Endodermal cell (in vitro differentiated cells): ENCODE measurements at regions not wholly inside any gene's neighbourhood (a gene's known extent, or its start where the extent isn't known, plus 50 kb on each side); places are given as distances from the start of the nearest gene placed in this dataset.

Source experiments
- DNase-seq: peaks from one replicate; pipeline ENCODE4 v3.0.0-alpha.2; 2017
- H3K27ac ChIP-seq: 2 replicates; pipeline ENCODE4 v1.5.1; 2013; ENCODE audit warnings: mild to moderate bottlenecking, low read depth, low read length, moderate library complexity
- H3K27me3 ChIP-seq: 2 replicates; pipeline ENCODE4 v1.6.1; 2013; ENCODE audit warnings: mild to moderate bottlenecking, low read length, moderate library complexity; ENCODE audit not compliant: insufficient read depth, control insufficient read depth, poor library complexity, severe bottlenecking
- H3K36me3 ChIP-seq: 2 replicates; pipeline ENCODE4 v1.7.0; 2013; ENCODE audit warnings: mild to moderate bottlenecking, low read length, moderate library complexity; ENCODE audit not compliant: control insufficient read depth, insufficient read depth
- H3K4me1 ChIP-seq: one replicate; pipeline ENCODE4 v1.7.0; 2013; ENCODE audit warnings: low read length; ENCODE audit not compliant: control insufficient read depth, insufficient read depth
- H3K4me3 ChIP-seq: 2 replicates; pipeline ENCODE4 v1.5.1; 2013; ENCODE audit warnings: mild to moderate bottlenecking, low read length, moderate library complexity
- H3K9ac ChIP-seq: 2 replicates; pipeline ENCODE4 v1.6.1; 2013; ENCODE audit warnings: mild to moderate bottlenecking, low read length, moderate library complexity; ENCODE audit not compliant: poor library complexity, severe bottlenecking; ENCODE audit errors: extremely low read depth
- H3K9me3 ChIP-seq: 2 replicates; pipeline ENCODE4 v1.6.1; 2013; ENCODE audit warnings: mild to moderate bottlenecking, low read length, moderate library complexity; ENCODE audit not compliant: control insufficient read depth
- H3K27ac Mint-ChIP-seq: 2 replicates; pipeline ENCODE4 v1.8.0; 2020; ENCODE audit warnings: mixed read lengths
- H3K27me3 Mint-ChIP-seq: 2 replicates; pipeline ENCODE4 v1.8.0; 2021; ENCODE audit warnings: mild to moderate bottlenecking, mixed read lengths; ENCODE audit not compliant: insufficient read depth
- H3K36me3 Mint-ChIP-seq: 2 replicates; pipeline ENCODE4 v1.8.0; 2020; ENCODE audit warnings: low read depth, mixed read lengths
- H3K4me1 Mint-ChIP-seq: 2 replicates; pipeline ENCODE4 v1.8.0; 2020; ENCODE audit warnings: mixed read lengths
- H3K4me3 Mint-ChIP-seq: 2 replicates; pipeline ENCODE4 v1.8.0; 2020; ENCODE audit warnings: mild to moderate bottlenecking, moderate library complexity, mixed read lengths
- H3K9me3 Mint-ChIP-seq: 2 replicates; pipeline ENCODE4 v1.8.0; 2020; ENCODE audit warnings: mild to moderate bottlenecking, mixed read lengths
- WGBS, 2 experiments: methylation state at CpG; one replicate each; pipeline versions ENCODE4 v1.1.5 to v1.1.7; 2013; ENCODE audit warnings: missing lambda C conversion rate in 2 of 2, mixed read lengths in 1 of 2; ENCODE audit not compliant: insufficient coverage in 1 of 2, insufficient read length in 1 of 2; 5-methylcytosine and 5-hydroxymethylcytosine counted together
- TF ChIP-seq, protein P1 (sequence below): fragments of 200-600 bp; sonication (generic); conservative IDR thresholded peaks from 2 replicates; pipeline ENCODE4 v1.5.0; 2021; ENCODE audit warnings: antibody characterized with exemption, mild to moderate bottlenecking

DNA sequence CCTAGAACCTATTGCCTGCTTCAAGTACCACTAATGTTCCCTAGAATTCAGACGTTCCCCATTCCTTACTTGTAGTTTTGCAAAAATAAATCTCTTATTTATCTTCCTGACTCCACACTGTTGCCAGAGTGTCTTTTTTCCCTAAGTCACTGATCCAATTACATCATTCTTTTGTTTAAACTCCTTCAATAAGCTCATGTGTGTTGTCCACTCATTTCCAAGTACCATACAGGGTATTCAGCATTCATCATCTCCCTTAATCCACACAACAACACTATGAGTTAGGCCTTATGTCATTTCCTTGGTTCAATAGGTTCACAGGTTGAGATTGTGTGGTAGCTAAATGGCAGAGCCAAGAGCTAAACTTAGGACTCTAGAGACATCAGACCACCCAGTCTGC, 119.9 kb upstream of the RHOBTB1 start:
- Histone ChIP-seq H3K9ac (no peak overlapping the region), H3K4me1 (no peaks in the 10 kb centered on the region), H3K27me3 (no peaks in the 10 kb centered on the region), H3K9me3 (no peaks in the 10 kb centered on the region), H3K36me3 (no peaks in the 10 kb centered on the region), H3K27ac (no peak overlapping the region), H3K4me3 (no peak overlapping the region)
- TF ChIP-seq, protein P1, sequence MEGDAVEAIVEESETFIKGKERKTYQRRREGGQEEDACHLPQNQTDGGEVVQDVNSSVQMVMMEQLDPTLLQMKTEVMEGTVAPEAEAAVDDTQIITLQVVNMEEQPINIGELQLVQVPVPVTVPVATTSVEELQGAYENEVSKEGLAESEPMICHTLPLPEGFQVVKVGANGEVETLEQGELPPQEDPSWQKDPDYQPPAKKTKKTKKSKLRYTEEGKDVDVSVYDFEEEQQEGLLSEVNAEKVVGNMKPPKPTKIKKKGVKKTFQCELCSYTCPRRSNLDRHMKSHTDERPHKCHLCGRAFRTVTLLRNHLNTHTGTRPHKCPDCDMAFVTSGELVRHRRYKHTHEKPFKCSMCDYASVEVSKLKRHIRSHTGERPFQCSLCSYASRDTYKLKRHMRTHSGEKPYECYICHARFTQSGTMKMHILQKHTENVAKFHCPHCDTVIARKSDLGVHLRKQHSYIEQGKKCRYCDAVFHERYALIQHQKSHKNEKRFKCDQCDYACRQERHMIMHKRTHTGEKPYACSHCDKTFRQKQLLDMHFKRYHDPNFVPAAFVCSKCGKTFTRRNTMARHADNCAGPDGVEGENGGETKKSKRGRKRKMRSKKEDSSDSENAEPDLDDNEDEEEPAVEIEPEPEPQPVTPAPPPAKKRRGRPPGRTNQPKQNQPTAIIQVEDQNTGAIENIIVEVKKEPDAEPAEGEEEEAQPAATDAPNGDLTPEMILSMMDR = no peak
- 81 to 86% methylated on average over 1 of the region's 1 CpG for WGBS, 2 experiments
- Mint-ChIP-seq H3K27ac (no peak overlapping the region), H3K36me3 (no peaks in the 10 kb centered on the region), H3K4me1 (peaks cover 4% of the 10 kb centered on the region), H3K27me3 (no peaks in the 10 kb centered on the region), H3K4me3 (no peak overlapping the region), H3K9me3 (no peaks in the 10 kb centered on the region)
- DNase-seq = no peak

DNA sequence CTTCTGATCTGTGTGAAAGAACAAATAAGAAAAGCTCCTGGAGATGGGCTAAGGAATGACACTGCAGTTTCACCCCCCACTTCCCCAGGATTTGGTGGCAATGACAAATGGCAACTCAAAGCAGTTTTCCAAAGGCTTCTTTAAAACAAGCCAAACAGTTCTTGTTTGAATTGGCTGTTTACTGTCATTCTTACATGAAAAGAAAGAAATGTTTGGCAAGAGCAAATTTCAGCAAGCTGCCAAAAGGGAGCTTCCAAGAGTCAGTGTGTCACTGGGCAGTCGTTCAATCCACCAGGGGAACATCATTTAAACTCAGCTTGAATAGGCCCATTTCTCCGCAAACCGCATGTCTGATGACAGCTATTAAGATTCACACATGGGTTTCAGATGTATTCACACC, 119.0 kb upstream of the RHOBTB1 start:
- Histone ChIP-seq H3K4me3 (no peak overlapping the region), H3K27me3 (no peaks in the 10 kb centered on the region), H3K9ac (no peak overlapping the region), H3K9me3 (no peaks in the 10 kb centered on the region), H3K27ac (no peak overlapping the region), H3K4me1 (no peaks in the 10 kb centered on the region), H3K36me3 (no peaks in the 10 kb centered on the region)
- Mint-ChIP-seq H3K27ac (no peak overlapping the region), H3K36me3 (no peaks in the 10 kb centered on the region), H3K27me3 (no peaks in the 10 kb centered on the region), H3K9me3 (no peaks in the 10 kb centered on the region), H3K4me1 (peaks cover 4% of the 10 kb centered on the region), H3K4me3 (no peak overlapping the region)
- DNase-seq = no peak
- 89 to 92% methylated on average over 3 of the region's 3 CpGs for WGBS, 2 experiments
- TF ChIP-seq, protein P1 = no peak

DNA sequence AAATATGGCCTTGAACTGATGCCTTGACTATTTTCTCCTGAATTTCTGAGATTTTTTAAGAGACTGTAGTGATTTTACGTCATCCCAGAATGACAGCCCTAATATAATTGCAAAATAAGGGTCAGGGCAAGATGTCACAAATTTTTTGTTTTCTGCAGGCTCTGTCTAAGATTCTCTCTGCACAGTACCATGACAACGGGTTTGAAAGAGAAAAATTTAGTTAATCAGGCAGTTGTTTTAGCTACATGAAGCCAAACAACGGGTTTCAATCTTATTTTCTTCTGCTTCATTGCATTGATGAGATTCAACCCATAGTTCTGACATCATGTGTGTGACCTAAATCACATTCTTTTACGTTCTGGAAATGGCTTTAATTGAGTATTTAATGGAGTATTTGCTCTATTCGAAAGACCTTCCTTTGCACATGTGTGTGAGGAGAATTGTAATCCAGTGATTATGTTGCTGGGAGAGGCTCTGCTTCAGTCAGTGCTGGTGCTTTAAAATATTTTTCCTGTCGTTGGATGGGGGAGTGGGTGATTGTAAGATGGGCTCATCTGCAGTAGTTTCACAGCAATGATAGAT, 118.0 kb upstream of the RHOBTB1 start:
- Histone ChIP-seq H3K4me3 (no peak overlapping the region), H3K4me1 (no peaks in the 10 kb centered on the region), H3K27ac (no peak overlapping the region), H3K9ac (no peak overlapping the region), H3K36me3 (no peaks in the 10 kb centered on the region), H3K27me3 (no peaks in the 10 kb centered on the region), H3K9me3 (no peaks in the 10 kb centered on the region)
- DNase-seq = no peak
- Mint-ChIP-seq H3K4me3 (no peak overlapping the region), H3K27me3 (no peaks in the 10 kb centered on the region), H3K36me3 (no peaks in the 10 kb centered on the region), H3K27ac (no peak overlapping the region), H3K4me1 (peaks cover 4% of the 10 kb centered on the region), H3K9me3 (no peaks in the 10 kb centered on the region)
- WGBS, 2 experiments = 90 to 92% methylated on average over 5 to 6 of the region's 6 CpGs
- TF ChIP-seq, protein P1 = no peak
